ENCODE measurements at regions not wholly inside any gene's neighbourhood (a gene's known extent, or its start where the extent isn't known, plus 50 kb on each side); places are given as distances from the start of the nearest gene placed in this dataset.

DNA sequence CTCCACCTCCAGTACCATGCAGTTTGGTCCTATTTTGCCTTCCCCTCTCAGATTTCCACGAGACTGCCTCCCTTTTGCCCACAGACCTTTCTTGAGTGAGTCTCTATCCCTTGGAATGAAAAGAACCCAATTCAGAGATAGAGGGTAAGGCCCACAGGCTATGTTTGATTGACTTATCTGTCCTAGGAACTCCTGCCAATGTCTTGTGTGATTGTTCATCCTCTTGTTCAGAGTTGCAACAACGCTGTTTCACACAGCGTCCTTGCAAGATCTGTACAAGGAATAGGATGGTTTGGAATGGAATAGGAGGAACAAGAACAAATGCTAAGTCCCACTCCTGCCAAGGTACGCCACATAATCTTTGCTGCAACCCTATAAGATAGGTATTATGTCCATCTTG is 142.2 kb upstream of the ABCA1 start:
- intact Hi-C loops (cut with DNase I; ENCODE audit: low total_unique reads) (no loop called here), in situ Hi-C loops (cut with MboI; ENCODE audit: low pct_ligation_motif_present in 1 of 4, low pct_unique_long_range_greater_than_20kb in 1 of 4, low sequenced_read_pairs in 3 of 4) (no loop called here)
- DNase-seq, result no peak
- WGBS, 2 donors (ENCODE audit: low coverage in 1 of 2), result 90 to 91% methylated on average over 4 of the region's 4 CpGs
- H3K4me3 ChIP-seq, result no peak overlapping the region
- H3K27ac ChIP-seq, result no peak overlapping the region
- no peaks in the 10 kb centered on the region for H3K9me3 ChIP-seq
- no peak for TF ChIP-seq POLR2A (IDR thresholded peaks at IDR 0.05)
- TF ChIP-seq, protein P1, sequence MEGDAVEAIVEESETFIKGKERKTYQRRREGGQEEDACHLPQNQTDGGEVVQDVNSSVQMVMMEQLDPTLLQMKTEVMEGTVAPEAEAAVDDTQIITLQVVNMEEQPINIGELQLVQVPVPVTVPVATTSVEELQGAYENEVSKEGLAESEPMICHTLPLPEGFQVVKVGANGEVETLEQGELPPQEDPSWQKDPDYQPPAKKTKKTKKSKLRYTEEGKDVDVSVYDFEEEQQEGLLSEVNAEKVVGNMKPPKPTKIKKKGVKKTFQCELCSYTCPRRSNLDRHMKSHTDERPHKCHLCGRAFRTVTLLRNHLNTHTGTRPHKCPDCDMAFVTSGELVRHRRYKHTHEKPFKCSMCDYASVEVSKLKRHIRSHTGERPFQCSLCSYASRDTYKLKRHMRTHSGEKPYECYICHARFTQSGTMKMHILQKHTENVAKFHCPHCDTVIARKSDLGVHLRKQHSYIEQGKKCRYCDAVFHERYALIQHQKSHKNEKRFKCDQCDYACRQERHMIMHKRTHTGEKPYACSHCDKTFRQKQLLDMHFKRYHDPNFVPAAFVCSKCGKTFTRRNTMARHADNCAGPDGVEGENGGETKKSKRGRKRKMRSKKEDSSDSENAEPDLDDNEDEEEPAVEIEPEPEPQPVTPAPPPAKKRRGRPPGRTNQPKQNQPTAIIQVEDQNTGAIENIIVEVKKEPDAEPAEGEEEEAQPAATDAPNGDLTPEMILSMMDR (IDR thresholded peaks at IDR 0.05), result no peak
- no peak for TF ChIP-seq EP300 (IDR thresholded peaks at IDR 0.05; ENCODE audit: low read depth)
- no peak for TF ChIP-seq POLR2AphosphoS5 (IDR thresholded peaks at IDR 0.05)
- H3K36me3 ChIP-seq, result no peaks in the 10 kb centered on the region
- H3K4me1 ChIP-seq, result peaks cover 5 to 13% (median 8%) of the 10 kb centered on the region in 4 donors
- no peaks in the 10 kb centered on the region for H3K27me3 ChIP-seq

DNA sequence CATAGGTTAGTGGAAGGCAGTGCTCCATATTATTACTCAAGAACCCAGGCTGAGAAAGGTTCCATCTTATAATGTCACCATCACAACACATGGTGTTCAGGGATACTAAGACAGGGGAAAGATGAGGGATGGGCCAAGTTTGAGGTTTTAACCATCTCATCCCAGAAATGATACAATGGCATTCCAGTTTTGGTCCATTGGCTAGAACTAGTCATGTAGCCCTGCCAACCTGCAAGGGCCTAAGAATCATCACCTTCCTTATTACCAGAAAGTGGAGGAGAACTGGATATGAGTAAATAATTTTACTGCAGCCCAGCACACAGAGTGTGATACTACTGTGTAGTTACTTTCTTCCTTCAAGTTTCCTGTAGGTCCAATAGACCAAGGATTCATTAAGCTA is 144.5 kb upstream of the ABCA1 start:
- no peak for DNase-seq
- intact Hi-C loops (cut with DNase I; ENCODE audit: low total_unique reads) (no loop called here), in situ Hi-C loops (cut with MboI; ENCODE audit: low pct_ligation_motif_present in 1 of 4, low pct_unique_long_range_greater_than_20kb in 1 of 4, low sequenced_read_pairs in 3 of 4) (no loop called here)

DNA sequence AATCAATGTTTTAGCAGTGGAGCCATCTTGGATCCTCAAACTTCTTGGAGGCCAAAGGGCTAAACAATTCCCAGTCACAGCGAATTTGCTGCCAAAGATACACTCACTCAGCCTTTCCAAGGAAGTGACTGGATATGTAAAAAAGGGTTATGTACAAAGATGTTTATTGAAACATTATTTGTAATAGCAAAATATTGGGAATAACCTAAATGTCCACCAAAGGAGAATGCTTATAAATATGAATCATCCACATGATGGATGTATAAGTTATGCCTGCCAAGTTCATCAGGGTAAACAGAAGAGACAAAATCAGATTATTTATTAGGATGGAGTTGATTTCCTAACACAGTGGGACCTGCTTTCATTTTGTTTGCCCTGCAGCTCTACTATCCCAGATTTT is 145.2 kb upstream of the ABCA1 start:
- Histone ChIP-seq H3K27ac (no peak overlapping the region), H3K36me3 (no peaks in the 10 kb centered on the region), H3K4me3 (no peak overlapping the region), H3K27me3 (no peaks in the 10 kb centered on the region), H3K4me1 (peaks cover 0 to 5% (median 0%) of the 10 kb centered on the region in 4 donors), H3K9me3 (no peaks in the 10 kb centered on the region)
- TF ChIP-seq POLR2AphosphoS5 (IDR thresholded peaks at IDR 0.05), result no peak
- TF ChIP-seq, protein P1 (IDR thresholded peaks at IDR 0.05), result no peak
- no peak for TF ChIP-seq POLR2A (IDR thresholded peaks at IDR 0.05)
- no peak for TF ChIP-seq EP300 (IDR thresholded peaks at IDR 0.05; ENCODE audit: low read depth)
- no peak for DNase-seq
- 61% methylated on average over 1 of the region's 1 CpG; no CpG with 5 or more reads in 1 of the 2 donors for WGBS, 2 donors (ENCODE audit: low coverage in 1 of 2)
- intact Hi-C loops (cut with DNase I; ENCODE audit: low total_unique reads), result no loop called here
- in situ Hi-C loops (cut with MboI; ENCODE audit: low pct_ligation_motif_present in 1 of 4, low pct_unique_long_range_greater_than_20kb in 1 of 4, low sequenced_read_pairs in 3 of 4), result no loop called here

More for the DNA sequence above, 144.5 kb upstream of the ABCA1 start:
- peaks cover 0 to 5% (median 0%) of the 10 kb centered on the region in 4 donors for H3K4me1 ChIP-seq
- TF ChIP-seq, protein P1 (IDR thresholded peaks at IDR 0.05), result no peak
- TF ChIP-seq POLR2AphosphoS5 (IDR thresholded peaks at IDR 0.05) (no peak), POLR2A (IDR thresholded peaks at IDR 0.05) (no peak), EP300 (IDR thresholded peaks at IDR 0.05; ENCODE audit: low read depth) (no peak)
- no peak overlapping the region for H3K4me3 ChIP-seq
- H3K9me3 ChIP-seq, result no peaks in the 10 kb centered on the region
- H3K27ac ChIP-seq, result no peak overlapping the region
- H3K36me3 ChIP-seq, result no peaks in the 10 kb centered on the region
- H3K27me3 ChIP-seq, result no peaks in the 10 kb centered on the region

DNA sequence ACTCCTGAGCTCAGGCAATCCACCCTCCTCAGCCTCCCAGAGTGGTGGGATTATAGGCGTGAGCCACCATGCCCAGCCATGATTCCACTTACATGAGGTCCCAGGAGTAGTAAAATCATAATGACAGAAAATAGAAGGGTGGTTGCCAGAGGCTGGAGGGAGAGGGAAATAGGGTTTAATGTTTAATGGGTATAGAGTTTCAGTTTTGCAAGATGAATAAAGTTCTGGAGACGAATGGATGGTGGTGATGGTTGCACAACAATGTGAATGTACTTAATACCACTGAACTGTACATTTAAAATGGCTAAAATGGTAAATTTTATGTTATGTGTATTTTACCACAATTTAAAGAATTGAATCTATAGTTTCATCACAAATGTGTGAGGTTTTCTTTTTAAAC is 146.5 kb upstream of the ABCA1 start:
- Histone ChIP-seq H3K4me3 (no peak overlapping the region), H3K36me3 (no peaks in the 10 kb centered on the region), H3K27me3 (no peaks in the 10 kb centered on the region), H3K27ac (no peak overlapping the region), H3K9me3 (no peaks in the 10 kb centered on the region), H3K4me1 (peaks cover 0 to 5% (median 0%) of the 10 kb centered on the region in 4 donors)
- intact Hi-C loops (cut with DNase I; ENCODE audit: low total_unique reads), result no loop called here
- WGBS, 2 donors (ENCODE audit: low coverage in 1 of 2), result 50 to 73% methylated on average over 1 to 2 of the region's 2 CpGs
- DNase-seq, result no peak
- in situ Hi-C loops (cut with MboI; ENCODE audit: low pct_ligation_motif_present in 1 of 4, low pct_unique_long_range_greater_than_20kb in 1 of 4, low sequenced_read_pairs in 3 of 4), result no loop called here
- TF ChIP-seq POLR2A (IDR thresholded peaks at IDR 0.05) (no peak), EP300 (IDR thresholded peaks at IDR 0.05; ENCODE audit: low read depth) (no peak), POLR2AphosphoS5 (IDR thresholded peaks at IDR 0.05) (no peak)
- TF ChIP-seq, protein P1 (IDR thresholded peaks at IDR 0.05), result no peak
